ENCODE measurements at regions not wholly inside any gene's neighbourhood (a gene's known extent, or its start where the extent isn't known, plus 50 kb on each side); places are given as distances from the start of the nearest gene placed in this dataset.

DNA sequence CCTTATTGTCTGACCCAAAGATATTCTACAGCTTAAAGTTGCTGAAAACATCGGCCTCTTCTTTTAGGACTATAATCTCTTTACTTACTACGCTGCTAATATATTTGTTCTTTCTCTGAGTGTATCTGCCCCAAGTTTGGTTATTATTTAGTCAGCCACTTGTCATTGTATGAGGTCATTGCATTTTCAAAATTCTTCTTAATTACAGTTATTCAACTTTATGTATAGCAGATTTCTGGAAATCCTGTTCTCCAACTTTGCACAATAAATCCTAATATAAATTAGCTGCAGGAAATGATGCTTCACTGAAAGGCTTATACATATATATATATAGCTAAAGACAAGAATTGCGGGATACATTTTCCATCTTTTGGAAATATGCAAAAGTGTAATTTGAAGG is 88.5 kb upstream of the HIVEP1 start:
- DNase-seq, result no peak

DNA sequence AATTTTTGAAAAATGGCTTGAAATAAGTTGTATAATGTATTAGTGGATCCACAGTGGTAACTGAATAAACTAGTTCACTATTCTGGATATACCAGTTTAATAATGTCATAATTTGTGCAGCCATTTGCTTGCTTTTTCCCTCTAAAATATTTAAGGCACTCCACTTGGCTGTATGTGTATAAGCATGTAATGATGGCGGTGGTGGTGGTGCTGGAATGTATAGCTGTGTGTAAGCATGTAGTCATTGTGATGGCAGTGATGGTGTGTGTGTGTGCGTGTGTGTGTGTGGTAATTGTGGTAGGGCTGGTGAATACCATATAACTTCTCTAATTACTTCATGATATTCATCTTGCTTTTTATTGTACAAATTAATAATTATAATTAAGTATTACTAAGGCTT is 89.2 kb upstream of the HIVEP1 start:
- no peak for DNase-seq

DNA sequence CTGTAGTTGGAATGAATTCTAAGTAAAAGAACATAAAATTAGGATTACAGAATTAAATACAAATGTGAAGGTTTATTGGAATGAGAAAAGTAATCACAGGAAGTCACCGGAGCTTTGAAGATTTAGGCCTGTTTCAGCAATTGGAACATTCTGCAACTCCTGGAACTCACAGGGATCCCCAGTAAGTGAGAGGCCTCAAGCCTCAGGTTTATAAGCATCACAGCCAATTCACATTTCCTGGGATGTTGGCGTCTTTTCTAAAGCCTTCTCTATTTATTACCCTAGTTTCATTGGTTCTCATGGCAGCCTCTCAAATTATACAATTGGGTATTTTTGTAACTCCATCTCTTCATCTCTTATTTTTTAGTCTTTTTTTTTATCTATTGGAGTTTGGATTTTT is 90.4 kb upstream of the HIVEP1 start:
- no peak for DNase-seq

DNA sequence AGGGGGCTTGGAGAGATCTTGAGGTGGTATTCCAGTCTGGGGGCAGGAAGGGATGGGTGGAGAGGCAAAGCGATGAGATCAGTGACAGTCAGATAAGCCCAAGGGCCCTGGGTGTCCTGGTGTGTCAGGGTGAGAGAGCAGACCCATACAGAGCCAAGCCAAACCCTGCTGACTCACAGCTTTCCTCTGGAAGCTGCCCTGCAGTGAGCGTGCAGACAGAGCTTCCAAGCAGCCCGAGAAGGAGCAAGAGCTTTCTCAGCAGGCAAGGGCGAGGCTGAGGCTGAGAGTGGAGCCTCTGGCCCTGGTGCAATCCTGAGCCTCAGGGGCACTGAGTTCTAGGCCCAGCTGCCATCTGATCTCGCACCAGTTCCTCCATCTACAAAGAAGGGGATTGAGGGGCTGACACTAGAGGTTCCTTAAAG is 91.1 kb upstream of the HIVEP1 start:
- DNase-seq, result no peak

DNA sequence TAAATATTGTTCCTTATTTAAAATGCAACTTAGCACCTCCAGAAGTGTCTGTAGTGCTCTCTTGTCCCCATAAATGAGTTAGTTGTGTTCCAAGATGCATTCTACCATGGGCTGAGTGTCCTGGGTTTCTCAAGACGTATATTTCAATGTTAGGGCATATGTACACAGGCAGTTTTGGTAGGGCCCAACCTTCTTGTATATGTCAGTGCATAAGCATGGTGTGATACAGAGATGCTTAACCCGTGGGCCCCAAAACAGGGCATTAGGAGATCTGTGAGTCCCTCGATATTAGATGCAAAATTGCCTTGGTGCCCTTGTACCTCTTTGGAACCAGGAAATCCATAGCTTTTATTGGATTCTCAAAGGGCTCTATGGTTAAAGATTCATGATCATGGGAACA is 91.5 kb upstream of the HIVEP1 start:
- DNase-seq, result no peak

DNA sequence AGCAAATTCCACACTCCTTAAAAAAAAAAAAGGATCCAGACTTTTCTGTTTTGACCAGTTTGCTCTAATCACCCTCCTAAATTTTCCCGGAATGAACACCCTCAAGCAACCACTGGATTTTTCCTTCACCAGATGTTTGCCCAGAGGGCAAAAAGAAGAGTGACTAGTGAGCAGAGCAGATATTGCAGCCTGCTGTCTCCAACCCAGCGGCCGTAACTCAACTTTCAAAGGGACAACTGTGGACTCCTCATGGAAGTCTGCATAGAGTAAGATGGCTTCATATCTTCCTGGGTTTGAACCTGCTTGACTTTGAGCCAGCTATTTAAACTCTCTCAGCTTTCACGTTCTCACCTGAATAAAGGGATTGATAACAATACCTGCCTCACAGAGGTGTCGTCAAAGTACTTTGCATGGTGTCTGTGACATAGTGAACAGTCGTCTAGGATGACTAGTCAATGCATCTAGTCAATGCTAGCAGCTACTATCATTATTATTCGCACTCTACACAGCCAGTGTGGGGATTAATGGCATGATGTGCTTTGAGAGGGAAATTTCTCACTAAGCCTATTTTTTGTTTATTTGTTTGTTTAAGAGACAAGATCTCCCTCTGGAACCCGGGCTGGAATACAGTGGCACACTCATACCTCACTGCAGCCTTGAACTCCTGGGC is 92.2 kb upstream of the HIVEP1 start:
- no peak for DNase-seq

DNA sequence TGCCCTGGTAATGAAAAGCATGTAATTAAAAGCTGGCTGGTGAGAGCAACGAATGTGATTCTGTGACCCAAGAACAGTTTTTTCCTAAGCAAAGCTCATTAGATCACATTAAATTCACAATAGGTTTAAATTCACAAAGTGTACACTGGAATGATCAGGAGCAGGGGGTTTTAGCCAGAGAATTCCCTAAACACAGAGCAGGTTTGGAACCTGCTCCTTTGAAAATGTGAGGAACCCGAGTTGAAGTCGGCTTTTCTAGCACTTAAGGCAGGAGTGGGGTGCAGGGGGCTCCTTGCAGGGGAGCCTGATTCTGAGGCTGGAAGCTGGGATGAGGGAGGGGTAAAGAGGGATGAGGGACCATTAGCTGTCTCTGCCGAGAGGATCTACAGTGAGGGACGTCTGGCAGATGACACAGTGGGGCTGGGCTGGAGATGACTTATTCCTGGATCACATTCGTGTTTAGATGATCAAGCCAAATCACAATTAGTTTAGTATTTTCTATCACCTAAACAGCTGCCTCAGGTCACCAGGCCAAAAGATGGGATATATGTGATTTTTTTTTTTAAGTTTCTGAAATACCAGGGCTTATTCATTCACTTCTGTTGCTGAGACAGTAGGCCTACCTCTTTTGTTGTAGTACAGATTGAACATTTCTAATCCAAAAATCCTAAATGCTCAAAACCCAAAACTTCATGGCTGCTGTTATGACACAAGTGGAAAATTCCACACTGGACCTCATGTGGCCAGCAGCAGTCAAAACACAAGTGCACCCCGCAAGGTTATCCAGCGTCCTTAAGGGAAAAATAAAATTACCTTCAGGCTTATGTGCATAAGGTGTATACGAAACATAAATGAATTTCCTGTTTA is 93.1 kb upstream of the HIVEP1 start:
- no peak for DNase-seq

DNA sequence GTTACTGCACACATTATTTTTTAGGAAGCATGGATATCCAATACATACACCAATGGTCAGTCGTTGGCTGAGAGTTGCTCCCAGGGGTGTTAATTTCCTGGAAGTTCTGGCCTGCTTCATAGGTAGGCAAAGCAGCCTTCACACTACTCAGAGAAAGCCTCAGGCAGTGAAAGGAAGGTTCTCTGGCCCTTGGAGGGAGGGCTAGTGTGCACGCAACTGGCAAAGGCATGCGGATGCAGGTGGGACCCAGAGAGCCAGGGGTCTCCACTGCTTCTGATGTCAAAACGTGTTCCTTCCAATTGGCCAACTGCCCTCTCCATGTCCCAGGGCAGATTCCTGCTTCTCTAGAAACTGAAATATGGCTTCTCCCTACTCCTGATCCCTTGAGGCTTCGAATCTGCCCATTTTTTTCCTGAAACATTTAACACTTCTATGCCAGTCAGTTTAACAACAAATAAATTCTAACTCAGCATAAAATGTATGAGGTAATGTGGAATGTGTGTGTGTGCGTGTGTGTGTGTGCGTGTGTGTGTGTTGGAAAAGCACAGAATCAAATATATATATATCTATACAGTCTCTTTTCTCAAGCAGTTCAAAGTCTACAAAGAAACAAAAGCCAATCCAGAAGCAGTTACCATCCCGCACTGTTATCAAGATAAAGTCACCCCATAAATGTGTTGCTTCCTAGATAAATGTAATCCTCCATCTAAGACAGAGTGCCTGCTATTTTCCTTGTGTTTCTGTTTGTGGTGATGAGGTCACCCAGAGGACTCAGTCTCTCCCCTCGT is 94.0 kb upstream of the HIVEP1 start:
- no peak for DNase-seq

DNA sequence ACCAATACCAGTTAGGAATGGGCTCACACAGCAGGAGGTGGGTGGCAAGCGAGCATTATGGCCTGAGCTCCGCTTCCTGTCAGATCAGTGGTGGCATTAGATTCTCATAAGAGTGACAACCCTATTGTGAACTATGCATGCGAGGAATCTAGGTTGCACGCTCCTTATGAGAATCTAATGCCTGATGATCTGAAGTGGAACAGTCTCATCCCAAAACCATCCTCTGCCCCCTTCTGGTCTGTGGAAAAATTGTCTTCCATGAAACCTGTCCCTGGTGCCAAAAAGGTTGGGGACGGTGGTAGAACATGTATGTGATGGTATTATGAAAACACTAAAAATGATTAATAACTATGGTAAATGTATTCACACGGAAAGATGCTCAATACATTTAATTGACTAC is 99.7 kb upstream of the HIVEP1 start:
- no peak for DNase-seq

DNA sequence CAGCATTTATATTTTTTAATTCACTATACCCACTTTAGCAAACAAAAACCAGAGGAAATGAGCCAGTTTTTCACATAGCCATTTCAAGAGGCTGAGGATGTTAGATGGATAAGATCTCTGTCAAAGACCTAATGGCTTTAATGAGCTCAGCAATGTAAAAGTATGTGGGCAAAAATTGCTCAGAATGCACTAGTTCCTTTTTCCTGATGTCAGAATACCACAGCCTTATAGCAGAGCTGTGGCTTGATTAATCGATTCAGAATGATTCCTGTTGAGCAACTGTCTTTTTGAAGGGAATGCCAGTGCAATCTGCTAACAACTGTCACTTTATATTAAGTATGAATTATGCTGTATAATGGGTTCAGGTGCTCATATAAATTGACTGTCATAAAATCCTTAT is 100.6 kb upstream of the HIVEP1 start:
- no peak for DNase-seq

DNA sequence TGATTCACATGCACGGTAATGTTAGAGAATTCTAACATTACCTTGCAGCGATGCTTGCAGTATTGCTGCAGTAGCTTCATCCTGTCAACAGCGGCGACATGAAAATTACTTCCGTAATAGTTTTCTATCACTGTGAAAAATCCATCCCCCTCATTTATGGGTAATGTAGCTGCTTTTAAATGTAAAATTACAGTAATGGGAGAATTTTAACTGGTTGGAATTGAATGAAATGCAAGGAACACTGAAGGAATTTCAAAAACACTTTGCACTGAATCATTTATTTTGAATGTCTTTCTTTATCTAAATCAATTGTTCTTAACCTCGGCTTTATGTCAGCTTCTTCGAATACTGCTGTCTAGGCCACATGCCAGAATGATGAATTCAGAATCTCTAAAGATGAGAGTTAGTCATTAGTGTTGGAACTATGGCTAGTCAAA is 102.4 kb upstream of the HIVEP1 start:
- DNase-seq, result no peak

DNA sequence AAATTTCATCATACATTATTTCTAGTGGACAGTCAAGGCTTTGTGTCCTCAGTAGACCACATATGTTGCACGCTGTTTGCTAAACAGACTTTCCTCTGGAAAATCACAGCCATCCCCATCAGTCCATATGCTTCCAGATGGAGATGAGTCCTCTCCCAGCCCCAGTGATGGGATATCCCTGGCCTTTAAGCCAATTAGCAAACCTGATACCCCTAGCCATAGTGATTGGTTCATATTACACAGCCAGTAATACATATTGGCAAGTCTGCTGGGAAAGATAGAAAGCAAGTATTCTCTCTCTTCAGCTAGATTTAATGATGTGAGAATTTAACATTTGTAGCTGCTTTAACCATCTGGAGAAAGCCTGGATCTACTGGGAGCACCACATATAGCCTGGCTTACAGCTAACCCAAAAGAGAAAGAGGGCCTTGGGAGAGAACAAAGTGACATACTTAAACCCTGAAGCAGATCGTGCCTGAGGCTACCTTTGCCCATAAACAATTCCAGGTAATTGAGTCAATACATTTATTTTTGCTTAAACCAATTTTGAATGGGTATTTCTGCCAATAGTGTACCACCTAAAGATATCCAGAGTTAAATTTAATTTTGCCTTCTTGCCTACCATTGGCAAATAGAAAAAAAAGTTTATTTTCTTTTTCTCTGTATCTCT is 103.5 kb upstream of the HIVEP1 start:
- no peak for DNase-seq

DNA sequence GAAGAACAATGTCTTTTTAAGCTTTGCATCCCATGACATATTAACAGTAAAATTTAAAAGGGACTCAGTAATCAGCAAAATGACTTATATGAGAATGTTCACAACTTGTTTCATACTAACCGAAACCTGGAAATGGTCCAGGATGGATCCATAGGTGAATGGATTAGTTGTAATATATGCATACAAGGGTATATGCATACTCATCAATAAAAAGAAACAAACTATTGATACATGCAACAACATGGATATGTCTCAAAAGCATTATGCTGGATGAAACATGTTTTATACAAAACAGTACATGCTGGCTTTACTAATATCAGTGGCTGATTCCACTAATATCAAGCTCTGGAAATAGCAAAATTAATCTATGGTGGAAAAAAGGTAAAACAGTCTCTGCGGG is 108.5 kb upstream of the HIVEP1 start:
- DNase-seq, result no peak

DNA sequence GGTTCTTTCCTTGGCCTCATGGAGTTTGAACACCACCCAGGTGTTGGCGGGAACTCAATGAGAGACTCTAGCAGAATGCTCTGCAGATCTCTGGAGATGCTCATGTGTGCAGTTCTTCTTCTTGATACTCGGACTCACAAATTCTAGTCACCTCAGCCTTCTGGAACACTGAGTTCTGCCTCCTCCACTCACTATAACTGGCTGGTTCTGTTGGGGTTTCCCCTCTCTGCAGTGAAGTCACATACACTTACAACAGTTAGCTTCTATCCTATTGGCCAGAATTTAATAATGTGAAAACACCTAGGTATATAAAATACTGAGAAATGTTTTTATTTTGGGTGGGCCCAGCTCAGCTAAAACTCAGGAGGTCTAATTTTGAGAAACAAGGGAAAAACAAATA is 109.6 kb upstream of the HIVEP1 start:
- no peak for DNase-seq

DNA sequence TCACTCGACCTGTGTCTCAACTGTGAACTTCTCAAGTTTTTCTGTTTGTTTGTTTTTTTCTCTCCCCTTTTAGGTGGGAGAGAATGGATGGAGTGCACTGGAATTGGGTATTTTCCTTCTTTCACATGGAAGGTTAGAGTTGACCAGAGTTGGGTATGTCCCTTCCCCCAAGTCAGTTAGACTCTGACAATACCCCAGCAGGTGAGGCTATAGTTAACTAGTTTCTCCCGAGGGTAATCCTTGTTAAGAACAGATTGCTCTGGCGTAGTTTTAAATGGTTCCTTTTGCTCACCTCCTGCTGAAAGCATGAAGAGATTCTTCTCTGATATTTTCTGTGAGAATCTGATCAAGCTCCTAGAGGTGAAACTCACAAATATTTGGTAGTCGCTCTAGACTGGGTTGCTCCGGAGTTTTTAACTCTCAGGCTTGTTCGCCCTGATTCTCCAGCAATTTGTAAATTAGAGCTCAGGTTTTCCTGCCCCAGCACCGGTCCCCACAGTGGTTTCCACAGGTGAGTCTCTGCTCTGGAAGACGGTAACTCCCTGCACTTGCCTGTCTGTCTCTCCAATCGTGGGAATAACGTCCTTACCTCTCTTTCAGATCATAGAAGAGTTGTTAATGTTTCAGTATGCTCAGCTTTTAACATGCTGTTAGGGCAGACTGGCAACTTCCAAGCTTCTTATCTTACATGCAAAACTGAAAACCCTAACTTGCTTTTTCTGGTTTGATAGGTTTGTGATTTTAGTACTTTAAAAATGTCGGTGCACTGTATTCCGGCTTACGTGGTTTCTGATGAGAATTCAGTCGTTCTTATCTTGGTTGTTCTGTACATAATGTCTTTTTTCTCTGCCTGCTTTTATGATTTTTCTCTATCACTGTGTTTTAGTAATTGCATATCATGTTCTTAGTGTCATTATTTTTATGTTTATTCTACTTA is 111.2 kb upstream of the HIVEP1 start:
- DNase-seq, result no peak

DNA sequence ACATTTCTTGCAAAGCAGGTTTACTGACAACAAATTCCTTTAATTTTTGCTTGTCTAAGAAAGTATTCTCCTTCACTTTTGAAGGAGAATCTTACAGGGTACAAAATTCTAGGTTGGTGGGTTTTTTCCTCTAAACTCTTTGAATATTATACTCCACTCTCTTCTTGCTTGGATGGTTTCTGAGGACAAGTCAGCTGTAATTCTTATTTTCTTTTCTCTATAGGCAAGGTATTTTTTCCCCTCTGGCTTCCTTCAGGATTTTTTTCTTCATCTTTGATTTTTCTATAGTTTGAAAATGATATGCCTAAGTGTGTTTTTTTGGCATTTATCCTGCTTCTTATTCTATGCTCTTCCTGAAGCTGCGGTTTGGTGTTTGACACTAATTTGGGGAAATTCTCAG is 112.5 kb upstream of the HIVEP1 start:
- no peak for DNase-seq

DNA sequence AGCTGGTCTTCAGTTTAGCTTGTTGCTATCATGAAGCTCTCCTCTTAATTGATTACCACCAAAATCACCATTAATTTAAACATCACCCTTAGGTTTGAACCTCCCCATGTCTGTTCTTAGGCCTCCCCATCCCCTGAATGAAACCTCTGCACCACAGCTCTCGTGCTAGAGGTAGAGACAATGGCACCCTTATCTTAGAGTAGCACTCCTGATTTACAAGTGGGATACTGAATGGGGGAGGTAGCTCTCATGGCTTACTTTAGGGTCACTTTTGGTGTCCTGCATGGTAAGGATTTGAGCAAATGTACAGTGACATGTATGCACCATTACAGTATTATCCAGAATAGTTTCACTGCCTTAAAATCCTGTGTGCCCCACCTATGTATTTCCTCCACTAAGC is 115.6 kb upstream of the ADTRP start:
- no peak for DNase-seq

DNA sequence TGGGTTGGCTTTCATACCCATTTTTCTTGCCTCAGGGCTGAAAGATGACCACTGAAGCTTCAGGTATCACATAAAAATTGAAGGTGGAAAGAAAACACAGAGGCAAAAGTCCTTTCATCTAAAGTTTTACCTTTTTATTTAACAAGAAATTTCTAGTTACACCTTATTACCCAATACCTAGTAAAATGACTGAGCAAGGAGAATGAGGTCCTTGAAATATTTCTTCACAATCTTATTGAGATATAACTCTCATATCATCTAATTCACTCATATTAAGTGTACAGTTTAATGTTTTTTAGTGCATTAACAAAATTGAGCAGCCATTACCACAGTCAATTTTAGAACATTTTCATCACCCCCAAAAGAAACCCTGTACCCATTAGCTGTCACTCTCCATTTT is 112.9 kb upstream of the ADTRP start:
- no peak for DNase-seq

DNA sequence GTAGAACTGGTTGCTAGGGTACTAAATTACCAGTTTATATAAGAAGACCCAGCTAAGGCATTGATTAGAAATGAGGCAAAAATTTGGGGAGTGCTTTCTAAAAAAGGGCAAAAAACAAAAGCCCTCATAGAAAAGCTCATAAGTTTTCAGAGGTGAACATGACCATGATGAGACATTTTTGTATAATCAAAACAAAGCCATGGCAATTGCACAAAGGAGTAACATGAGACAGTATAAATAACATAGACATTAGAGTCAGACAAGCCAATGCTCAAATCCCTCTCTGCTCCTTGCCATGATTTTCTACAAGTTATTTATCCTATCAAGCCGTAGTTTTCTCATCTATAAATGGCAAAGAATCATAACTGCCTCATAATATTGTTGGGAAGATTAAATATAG is 112.2 kb upstream of the ADTRP start:
- DNase-seq, result no peak

DNA sequence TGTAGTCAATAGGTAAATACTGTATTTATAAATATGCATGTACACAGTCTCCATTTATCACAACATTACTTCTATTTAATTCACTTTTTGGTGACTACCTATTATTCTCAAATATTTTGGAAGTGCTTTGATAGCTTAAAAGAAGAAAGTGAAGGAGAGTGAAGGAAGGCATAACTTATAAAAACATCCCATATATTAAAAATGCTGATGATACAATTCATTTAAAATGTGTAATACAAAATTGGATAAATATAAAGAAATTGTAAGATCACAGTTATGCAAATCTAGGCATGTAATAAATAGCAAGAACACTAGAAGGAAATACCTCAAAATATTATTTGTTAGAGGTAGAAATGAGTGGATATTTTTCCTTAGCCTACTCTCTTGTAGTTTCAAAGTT is 111.6 kb upstream of the ADTRP start:
- DNase-seq, result no peak

DNA sequence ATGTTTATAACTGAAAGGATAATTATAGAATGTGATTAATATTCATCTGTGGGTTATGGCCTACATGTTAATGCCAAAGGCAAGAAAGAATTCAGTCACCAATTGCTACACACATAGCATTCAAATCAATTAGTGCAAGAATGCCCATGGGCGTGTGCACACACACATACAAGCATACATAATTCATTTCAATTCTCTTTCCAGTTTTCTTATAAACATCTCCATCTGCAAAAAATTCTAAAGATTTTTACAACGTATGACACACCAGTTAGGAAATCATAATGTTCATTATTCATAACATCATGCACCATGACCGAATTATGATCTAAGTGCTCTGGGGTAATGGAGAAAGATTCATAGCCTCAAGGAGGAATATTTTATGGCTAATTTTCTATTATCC is 111.0 kb upstream of the ADTRP start:
- no peak for DNase-seq

DNA sequence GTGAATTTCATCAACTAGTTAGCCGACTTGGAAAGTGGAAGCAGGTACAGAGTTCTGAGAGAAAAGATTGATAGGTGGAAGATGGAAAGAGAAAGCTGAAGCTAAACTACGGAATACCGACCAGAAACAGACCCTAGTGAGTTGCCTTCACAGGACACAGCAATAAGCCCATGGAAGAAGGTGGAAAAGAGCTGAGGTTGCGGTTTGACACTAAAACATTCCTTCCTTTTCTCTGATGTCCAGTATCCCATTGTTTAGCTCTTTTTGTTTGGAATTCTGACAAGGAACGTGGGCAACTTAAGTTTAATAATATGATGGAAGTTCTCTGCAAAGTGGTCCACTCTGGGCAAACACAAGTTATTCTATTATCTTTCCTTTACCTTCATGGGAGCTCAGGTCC is 110.1 kb upstream of the ADTRP start:
- DNase-seq, result no peak
